Karpas-422 (cell line): ENCODE measurements at regions not wholly inside any gene's neighbourhood (a gene's known extent, or its start where the extent isn't known, plus 50 kb on each side); places are given as distances from the start of the nearest gene placed in this dataset.

Source experiments
- DNase-seq: peaks from one replicate; pipeline ENCODE4 v3.0.0-alpha.2; 2015
- H2AFZ ChIP-seq: fragments of 200-600 bp; sonication (generic); 2 replicates; pipeline ENCODE4 v1.6.1; 2014; ENCODE audit warnings: antibody characterized with exemption, low read length, mixed read lengths
- H3K27ac ChIP-seq: fragments of 200-600 bp; sonication (generic); 2 replicates; pipeline ENCODE4 v1.5.1; 2014; ENCODE audit warnings: mild to moderate bottlenecking, low read length, moderate library complexity
- H3K27me3 ChIP-seq: fragments of 200-600 bp; sonication (generic); 2 replicates; pipeline ENCODE4 v1.6.1; 2014; ENCODE audit warnings: low read length, mixed read lengths
- H3K36me3 ChIP-seq: fragments of 200-600 bp; sonication (generic); 2 replicates; pipeline ENCODE4 v1.6.1; 2014; ENCODE audit warnings: low read length, mixed read lengths; ENCODE audit not compliant: insufficient read depth
- H3K4me1 ChIP-seq: fragments of 200-600 bp; sonication (generic); 2 replicates; pipeline ENCODE4 v1.6.1; 2014; ENCODE audit warnings: mild to moderate bottlenecking, low read length, mixed read lengths
- H3K4me2 ChIP-seq: fragments of 200-600 bp; sonication (generic); 2 replicates; pipeline ENCODE4 v1.6.1; 2014; ENCODE audit warnings: low read length, low read depth, mild to moderate bottlenecking; ENCODE audit not compliant: poor library complexity, severe bottlenecking
- H3K4me3 ChIP-seq: fragments of 200-600 bp; sonication (generic); 2 replicates; pipeline ENCODE4 v1.5.1; 2014; ENCODE audit warnings: mild to moderate bottlenecking, antibody characterized with exemption, low read length, mixed read lengths
- H3K79me2 ChIP-seq: fragments of 200-600 bp; sonication (generic); 2 replicates; pipeline ENCODE4 v1.6.1; 2014; ENCODE audit warnings: mild to moderate bottlenecking, low read length, mixed read lengths
- H3K9ac ChIP-seq: fragments of 200-600 bp; sonication (generic); 2 replicates; pipeline ENCODE4 v1.6.0; 2014; ENCODE audit warnings: low read length
- H3K9me2 ChIP-seq: fragments of 200-600 bp; sonication (generic), shearing (Covaris generic); replicated peaks from 2 replicates; pipeline ENCODE4 v1.6.0; 2014; ENCODE audit warnings: mild to moderate bottlenecking, low read length, moderate library complexity; ENCODE audit not compliant: insufficient read depth
- H3K9me3 ChIP-seq: fragments of 300-700, 200-600 bp; sonication (generic); 2 replicates; pipeline ENCODE4 v1.6.1; 2014; ENCODE audit warnings: low read length, mixed read lengths
- H4K20me1 ChIP-seq: fragments of 200-600 bp; sonication (generic); 2 replicates; pipeline ENCODE4 v1.6.1; 2014; ENCODE audit warnings: mild to moderate bottlenecking, antibody characterized with exemption, low read length, low read depth; ENCODE audit not compliant: insufficient read depth

DNA sequence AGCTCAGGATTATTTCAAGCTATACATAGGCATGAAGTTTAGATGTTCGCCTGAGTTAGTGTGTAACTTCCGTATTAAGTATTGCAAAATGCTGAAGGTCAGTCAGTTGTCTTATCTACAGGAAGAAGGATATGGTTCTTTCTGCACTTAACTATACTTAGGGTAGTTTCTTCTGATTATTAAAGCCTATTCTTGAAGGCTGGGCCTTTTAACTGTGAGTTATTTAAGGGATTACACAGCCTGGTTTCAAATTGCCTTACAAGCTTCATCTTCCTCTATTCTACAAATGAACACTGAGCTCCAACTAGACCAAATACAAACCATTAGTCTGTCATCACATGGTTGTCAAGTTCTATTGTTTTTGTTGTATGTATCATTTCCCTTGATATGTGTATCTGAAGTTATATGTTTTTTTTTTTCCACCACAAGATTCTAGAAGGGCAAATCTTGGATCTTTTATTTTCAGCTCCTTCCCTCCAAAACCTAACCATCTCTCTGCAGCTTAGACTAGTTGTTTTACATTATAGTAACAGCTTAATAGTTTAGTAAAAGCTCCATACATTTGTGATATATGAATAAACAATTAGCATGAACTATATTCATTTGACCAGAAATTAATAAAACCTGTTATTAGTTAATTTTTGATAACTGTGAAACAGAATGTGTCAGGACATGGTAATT lies 272.9 kb upstream of the KCNMB2 start:
- H3K4me3 ChIP-seq, result no peak overlapping the region
- no peaks in the 10 kb centered on the region for H3K36me3 ChIP-seq
- no peaks in the 10 kb centered on the region; the same call in 1 of the 2 replicates for H3K9me3 ChIP-seq
- no peaks in the 10 kb centered on the region for H3K4me1 ChIP-seq
- H3K79me2 ChIP-seq, result no peaks in the 10 kb centered on the region
- no peak for DNase-seq
- H3K9me2 ChIP-seq, result 0 out of 2 replicates have a peak, but pooled peaks cover 5% of the 10 kb centered on the region
- H3K27ac ChIP-seq, result no peak overlapping the region
- H4K20me1 ChIP-seq, result no peaks in the 10 kb centered on the region
- H3K27me3 ChIP-seq, result no peaks in the 10 kb centered on the region
- H2AFZ ChIP-seq, result no peak overlapping the region
- no peak overlapping the region for H3K9ac ChIP-seq
- H3K4me2 ChIP-seq, result no peak overlapping the region

GRCh38 chr3:178267158-178267844 lies 268.9 kb upstream of the KCNMB2 start:
- Histone ChIP-seq H3K9me3 (no peaks in the 10 kb centered on the region), H4K20me1 (no peaks in the 10 kb centered on the region), H3K36me3 (no peaks in the 10 kb centered on the region), H3K4me3 (no peak overlapping the region), H3K9me2 (no peaks in the 10 kb centered on the region), H3K79me2 (no peaks in the 10 kb centered on the region), H2AFZ (no peak overlapping the region), H3K27ac (no peak overlapping the region), H3K4me2 (no peak overlapping the region), H3K4me1 (no peaks in the 10 kb centered on the region), H3K9ac (no peak overlapping the region), H3K27me3 (no peaks in the 10 kb centered on the region)
- no peak for DNase-seq

DNA sequence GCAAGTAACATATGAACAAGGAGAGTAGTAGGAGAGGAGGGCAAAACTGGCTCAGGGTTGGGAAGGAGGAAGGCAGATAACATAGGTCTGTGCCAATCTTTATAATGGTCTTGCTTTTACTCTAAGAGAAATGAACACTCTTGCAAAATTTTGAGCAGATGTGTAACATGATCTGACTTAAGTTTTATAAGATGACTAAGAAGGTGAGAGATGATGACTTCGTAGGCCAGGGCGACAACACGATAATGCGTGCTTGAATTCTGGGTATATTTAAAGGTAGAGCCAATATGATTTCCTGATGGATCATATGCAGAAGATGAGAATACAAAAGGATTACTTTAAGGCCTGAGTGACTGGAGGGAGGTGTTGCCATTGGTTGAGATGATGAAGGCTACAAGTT lies 265.4 kb upstream of the KCNMB2 start:
- H3K27ac ChIP-seq, result no peak overlapping the region
- H3K9ac ChIP-seq, result no peak overlapping the region
- H3K4me3 ChIP-seq, result no peak overlapping the region
- DNase-seq, result no peak
- no peaks in the 10 kb centered on the region for H4K20me1 ChIP-seq
- H3K4me1 ChIP-seq, result no peaks in the 10 kb centered on the region
- H3K79me2 ChIP-seq, result no peaks in the 10 kb centered on the region
- H3K9me2 ChIP-seq, result no peaks in the 10 kb centered on the region
- H3K4me2 ChIP-seq, result no peak overlapping the region
- H3K36me3 ChIP-seq, result no peaks in the 10 kb centered on the region
- H3K9me3 ChIP-seq, result no peaks in the 10 kb centered on the region
- H2AFZ ChIP-seq, result no peak overlapping the region
- no peaks in the 10 kb centered on the region for H3K27me3 ChIP-seq

DNA sequence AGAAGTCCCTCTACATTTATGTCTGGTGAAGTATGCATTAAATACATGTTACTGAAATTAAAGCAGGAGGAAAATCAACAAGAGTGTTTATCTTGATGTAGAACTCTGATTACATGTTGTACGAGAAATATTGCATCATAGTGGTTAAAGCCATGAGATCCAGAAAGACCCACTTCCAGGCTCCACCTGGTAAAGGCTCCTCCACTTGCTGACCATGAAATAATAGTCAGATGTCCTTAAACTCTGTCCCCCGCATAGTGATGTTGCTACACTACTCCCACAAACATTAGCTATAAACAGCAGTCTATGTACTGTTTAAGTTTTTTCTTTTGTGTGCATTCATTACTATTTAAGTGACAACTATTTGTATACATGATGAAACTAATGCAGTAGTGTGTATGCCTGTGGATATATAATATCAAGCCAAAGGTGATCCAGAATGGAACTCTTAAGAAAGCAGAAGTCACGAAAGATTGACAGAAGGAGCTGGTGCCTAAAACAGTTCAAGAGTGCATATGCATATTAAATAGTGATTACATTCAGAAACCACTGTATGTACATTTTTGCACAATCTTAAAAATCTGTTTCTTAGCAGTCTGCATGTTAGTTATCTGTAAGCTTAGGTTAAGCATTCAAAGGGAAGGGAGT lies 264.4 kb upstream of the KCNMB2 start:
- no peak for DNase-seq
- H3K27ac ChIP-seq, result no peak overlapping the region
- H3K79me2 ChIP-seq, result no peaks in the 10 kb centered on the region
- no peak overlapping the region for H2AFZ ChIP-seq
- H3K27me3 ChIP-seq, result no peaks in the 10 kb centered on the region
- no peak overlapping the region for H3K9ac ChIP-seq
- H3K4me1 ChIP-seq, result no peaks in the 10 kb centered on the region
- no peak overlapping the region for H3K4me2 ChIP-seq
- H3K9me2 ChIP-seq, result no peaks in the 10 kb centered on the region
- H3K4me3 ChIP-seq, result no peak overlapping the region
- no peaks in the 10 kb centered on the region for H3K9me3 ChIP-seq
- no peaks in the 10 kb centered on the region for H3K36me3 ChIP-seq
- no peaks in the 10 kb centered on the region for H4K20me1 ChIP-seq

GRCh38 chr3:178272841-178273240 lies 263.4 kb upstream of the KCNMB2 start:
- H3K27me3 ChIP-seq, result no peaks in the 10 kb centered on the region
- H3K9me2 ChIP-seq, result no peaks in the 10 kb centered on the region
- H3K4me3 ChIP-seq, result no peak overlapping the region
- H3K27ac ChIP-seq, result no peak overlapping the region
- no peaks in the 10 kb centered on the region for H3K4me1 ChIP-seq
- no peaks in the 10 kb centered on the region for H4K20me1 ChIP-seq
- no peaks in the 10 kb centered on the region for H3K79me2 ChIP-seq
- no peak overlapping the region for H2AFZ ChIP-seq
- no peak for DNase-seq
- H3K9ac ChIP-seq, result no peak overlapping the region
- H3K36me3 ChIP-seq, result no peaks in the 10 kb centered on the region
- H3K9me3 ChIP-seq, result peaks cover 5% of the 10 kb centered on the region; the same call in 1 of the 2 replicates
- H3K4me2 ChIP-seq, result no peak overlapping the region

DNA sequence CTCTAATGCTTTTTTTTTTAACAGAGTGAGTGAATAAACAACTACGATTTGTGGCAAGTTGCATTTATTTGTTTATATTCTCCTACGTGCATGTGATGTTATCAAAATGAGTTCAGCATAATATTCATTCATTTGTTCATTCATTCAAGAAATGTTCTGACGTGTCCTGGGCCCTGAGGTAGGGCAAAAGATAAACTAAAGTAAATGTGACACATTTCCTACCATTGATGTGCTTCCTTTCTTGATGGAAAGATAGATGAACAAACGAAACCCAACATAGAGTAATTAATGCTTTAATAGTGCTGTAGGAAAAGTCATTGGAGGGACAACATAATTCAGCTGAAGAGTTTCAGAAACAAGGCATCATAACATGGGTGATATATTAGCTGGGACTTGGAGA lies 261.5 kb upstream of the KCNMB2 start:
- no peak overlapping the region for H3K4me3 ChIP-seq
- H3K27me3 ChIP-seq, result no peaks in the 10 kb centered on the region
- no peaks in the 10 kb centered on the region for H3K4me1 ChIP-seq
- no peak overlapping the region for H3K4me2 ChIP-seq
- no peaks in the 10 kb centered on the region for H3K79me2 ChIP-seq
- no peaks in the 10 kb centered on the region for H3K36me3 ChIP-seq
- H3K27ac ChIP-seq, result no peak overlapping the region
- H3K9ac ChIP-seq, result no peak overlapping the region
- no peaks in the 10 kb centered on the region for H3K9me2 ChIP-seq
- no peaks in the 10 kb centered on the region for H4K20me1 ChIP-seq
- H2AFZ ChIP-seq, result no peak overlapping the region
- no peak for DNase-seq
- peaks cover 22% of the 10 kb centered on the region for H3K9me3 ChIP-seq

DNA sequence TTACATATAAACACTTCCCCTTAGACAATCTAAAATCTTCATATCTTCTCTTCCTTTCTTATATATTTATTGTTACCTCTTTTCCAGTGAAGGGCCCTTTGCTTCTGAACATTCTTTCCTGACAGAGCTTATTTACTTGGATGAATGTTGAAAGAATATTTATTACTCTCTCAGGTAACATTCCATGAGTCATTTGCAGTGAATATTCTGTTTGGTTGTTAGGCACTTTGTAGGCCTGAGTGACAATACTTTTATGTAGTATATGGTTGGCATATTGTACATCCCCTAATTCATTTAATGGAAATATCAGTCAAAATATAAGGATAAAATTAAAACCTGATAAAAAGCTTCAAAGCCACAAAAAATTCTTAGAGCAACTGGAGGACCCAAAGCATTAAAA lies 260.9 kb upstream of the KCNMB2 start:
- Histone ChIP-seq H2AFZ (no peak overlapping the region), H3K27me3 (no peaks in the 10 kb centered on the region), H3K9me3 (peaks cover 25% of the 10 kb centered on the region), H4K20me1 (no peaks in the 10 kb centered on the region), H3K4me2 (no peak overlapping the region), H3K79me2 (no peaks in the 10 kb centered on the region), H3K9ac (no peak overlapping the region), H3K4me3 (no peak overlapping the region), H3K36me3 (no peaks in the 10 kb centered on the region), H3K27ac (no peak overlapping the region), H3K9me2 (no peaks in the 10 kb centered on the region), H3K4me1 (no peaks in the 10 kb centered on the region)
- DNase-seq, result no peak

DNA sequence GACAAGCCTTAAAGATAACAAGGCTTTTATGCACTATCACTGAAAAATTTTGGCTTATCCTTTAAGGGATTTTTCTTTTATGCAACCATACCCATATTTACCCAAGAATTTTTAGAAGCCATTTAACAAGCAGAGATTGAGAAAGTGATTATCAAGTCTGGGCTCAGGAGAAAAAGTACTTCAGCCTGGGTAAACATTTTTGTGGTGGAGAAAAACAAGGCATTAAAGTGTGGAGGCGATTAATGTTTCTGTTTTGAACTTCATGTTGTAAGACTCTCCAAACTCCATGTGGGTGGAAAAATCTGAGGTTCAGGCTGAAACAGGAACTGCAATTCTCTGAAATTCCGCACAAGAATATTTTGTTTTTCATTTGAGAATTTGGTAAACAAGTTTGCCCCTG lies 260.4 kb upstream of the KCNMB2 start:
- H3K9me3 ChIP-seq, result peaks cover 25% of the 10 kb centered on the region
- no peaks in the 10 kb centered on the region for H4K20me1 ChIP-seq
- no peaks in the 10 kb centered on the region for H3K4me1 ChIP-seq
- no peaks in the 10 kb centered on the region for H3K79me2 ChIP-seq
- no peaks in the 10 kb centered on the region for H3K27me3 ChIP-seq
- no peak overlapping the region for H3K4me3 ChIP-seq
- H3K27ac ChIP-seq, result no peak overlapping the region
- no peak overlapping the region for H3K9ac ChIP-seq
- H3K36me3 ChIP-seq, result no peaks in the 10 kb centered on the region
- no peaks in the 10 kb centered on the region for H3K9me2 ChIP-seq
- DNase-seq, result no peak
- no peak overlapping the region for H3K4me2 ChIP-seq
- H2AFZ ChIP-seq, result no peak overlapping the region
